NCI-H2227 treated with DMSO at 0.1 percent for 48 hours (cell line): ENCODE measurements at regions not wholly inside any gene's neighbourhood (a gene's known extent, or its start where the extent isn't known, plus 50 kb on each side); places are given as distances from the start of the nearest gene placed in this dataset.

Experiments
- DNase-seq: peaks from one replicate; lab custom pipeline; 2025; lab: John Stamatoyannopoulos, UW

DNA sequence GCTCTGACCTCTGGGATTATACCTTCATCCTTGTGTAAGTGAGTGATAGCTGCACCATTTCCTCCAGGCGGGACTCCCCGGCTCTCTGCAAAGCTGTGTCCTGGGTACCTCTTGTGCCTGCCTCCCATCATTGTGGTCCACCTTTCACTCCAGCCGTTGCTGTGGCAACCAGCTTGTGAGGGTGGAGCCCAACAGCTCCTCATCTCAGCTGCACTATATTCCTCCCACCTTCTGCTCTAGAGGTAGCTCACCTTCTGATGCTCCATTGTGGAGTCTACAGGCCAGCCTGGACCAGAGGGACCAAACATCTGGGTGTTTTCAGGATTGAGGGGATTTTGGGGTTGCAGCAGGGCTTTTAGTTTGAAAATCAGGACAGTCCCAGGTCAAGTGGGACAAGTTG is 708.2 kb downstream of the UQCRFS1 start:
- no peak for DNase-seq

DNA sequence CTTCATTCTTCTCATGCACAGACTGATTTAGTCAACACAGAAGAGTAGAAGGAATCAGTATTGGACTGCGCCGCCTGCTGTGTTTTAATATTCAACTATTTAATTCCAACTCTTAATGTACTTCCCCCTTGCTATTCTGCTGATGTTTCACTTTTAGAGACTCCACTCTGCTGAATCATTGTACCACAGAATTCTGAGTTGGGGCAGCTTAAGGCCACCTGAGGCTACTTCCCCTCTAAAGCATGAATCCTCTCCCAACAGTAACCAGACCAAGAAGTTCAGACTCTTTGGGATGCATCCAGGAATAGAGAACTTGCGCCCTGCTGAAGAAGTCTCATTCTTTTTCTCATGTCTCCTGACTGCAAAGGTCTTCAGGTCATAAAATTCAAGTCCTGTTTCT is 708.8 kb downstream of the UQCRFS1 start:
- no peak for DNase-seq

DNA sequence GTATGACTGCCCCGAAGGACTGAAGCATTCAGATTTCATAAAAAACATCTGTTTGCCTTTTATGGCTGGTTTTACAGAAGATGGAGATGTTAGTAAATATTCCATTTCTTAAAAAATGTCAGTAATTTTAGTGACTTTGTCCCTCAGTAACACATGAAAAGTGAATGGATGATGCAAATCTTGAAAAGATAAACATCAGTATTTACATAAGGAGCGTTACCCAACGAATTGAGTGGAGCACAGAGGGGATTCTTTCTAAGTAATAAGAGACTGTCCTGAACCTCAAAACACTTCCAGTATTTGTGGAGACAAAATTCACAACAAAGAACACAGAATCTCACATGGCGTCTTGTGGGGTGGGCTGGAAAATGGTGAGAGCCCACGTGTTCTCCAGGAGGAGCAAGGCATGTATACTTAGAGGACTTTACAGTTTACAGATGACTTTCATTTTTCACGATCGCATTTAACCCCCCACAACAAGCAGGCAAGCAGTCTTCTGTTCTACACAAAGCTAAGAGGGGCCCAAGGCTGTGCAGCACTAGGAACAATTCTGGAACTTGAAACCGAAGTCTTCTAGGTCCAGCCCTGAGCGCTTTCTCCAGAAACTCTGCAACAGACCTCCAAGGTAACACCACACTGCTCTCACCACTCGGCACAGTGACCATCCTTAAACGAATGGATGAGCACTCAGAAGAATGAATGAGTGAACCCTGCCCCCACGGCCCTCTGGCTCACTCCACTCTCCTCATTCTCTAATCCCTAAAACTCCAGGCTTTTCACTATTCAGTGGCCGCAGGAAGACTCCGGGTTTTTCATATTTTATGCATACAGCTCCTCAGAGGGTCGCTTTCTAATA is 709.8 kb downstream of the UQCRFS1 start:
- no peak for DNase-seq

DNA sequence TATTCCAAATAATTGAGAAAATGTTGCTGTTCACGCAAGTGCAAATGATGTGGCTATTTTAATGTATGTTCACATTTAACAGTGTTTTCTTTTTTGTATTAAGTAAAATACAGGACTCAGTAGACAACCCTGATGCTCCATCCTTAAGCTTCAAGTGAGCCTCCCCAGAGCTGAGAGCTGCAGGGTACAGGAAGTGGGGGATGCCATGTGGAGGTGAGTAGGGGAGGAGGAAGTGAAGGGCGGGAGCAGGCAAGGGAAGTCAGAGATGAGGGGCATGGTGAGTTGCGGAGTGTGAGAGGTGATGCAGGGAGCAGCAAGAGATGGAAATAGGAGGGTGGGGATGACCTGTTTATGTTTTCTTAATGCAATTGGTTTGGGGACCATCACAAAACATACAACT is 711.0 kb downstream of the UQCRFS1 start:
- no peak for DNase-seq

DNA sequence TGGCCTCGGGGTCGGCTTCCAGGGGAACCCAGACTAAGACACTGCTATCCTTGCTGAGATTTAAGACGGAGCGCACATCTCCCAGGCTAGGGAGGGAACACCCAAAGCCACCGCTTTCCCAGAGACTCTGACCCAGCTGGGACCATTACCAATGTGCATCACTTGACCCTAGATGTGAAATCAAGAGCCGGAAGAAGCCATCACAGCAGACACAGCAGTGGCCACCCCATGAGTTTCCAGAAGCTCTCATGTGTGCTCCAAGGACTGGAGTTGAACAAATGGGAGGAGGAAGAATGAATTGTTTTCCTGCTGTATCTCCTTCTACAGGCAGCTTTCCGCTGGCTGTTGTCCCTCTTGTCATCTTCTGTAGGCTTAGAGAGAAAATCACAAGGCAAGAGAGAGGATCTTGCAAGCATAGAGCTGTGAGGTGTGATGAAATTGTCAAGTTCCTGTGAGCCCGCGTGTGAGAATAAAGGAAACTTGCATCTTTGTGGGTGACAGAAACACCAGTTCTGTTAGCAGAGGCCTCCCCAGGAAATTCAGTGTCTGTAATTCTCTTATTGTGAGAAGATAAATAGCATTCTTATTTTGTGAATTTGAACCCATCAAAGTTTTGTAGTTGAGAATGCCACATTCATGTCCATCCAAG is 711.8 kb downstream of the UQCRFS1 start:
- no peak for DNase-seq

DNA sequence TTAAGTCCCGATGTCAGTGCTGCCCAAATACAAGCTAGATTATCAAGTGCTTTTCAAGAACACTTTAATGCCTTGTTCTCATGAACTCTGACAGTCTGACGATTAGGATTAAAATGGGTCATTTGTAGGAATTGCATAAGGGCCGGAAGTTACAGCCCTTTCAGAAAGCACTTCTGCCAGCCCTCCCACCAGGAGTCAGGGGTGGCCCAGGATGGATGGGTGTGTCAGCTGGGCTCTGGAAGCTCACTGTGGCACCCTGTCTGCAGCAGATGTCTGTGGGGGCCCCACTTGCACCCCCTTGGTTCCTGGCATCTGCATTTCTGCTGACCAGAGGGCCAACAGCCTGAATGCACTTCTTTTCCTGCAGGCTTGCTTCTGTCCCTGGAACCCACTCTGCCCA is 712.7 kb downstream of the UQCRFS1 start:
- no peak for DNase-seq

DNA sequence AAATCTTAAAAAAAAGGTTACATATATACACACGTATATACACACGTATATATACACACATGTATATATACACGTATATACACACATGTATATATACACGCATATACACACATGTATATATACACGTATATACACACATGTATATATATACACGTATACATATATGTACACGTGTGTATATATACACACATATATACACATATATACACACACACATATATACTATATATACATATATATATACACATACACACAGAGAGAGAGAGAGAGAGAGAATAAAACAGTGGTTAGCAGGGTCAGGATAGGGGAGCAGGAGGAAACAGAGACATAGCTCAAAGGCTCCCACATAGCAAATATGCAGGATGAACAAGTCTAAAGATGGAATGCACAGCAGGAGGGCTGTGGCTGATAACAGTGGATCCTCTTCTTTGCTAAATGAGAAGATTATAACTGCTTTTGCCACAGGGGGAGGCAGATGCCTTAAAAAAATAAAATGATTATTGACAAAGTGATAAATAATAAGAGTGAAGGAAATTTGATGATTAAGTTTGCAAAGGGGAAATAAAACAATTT is 714.5 kb downstream of the UQCRFS1 start:
- DNase-seq: no peak

DNA sequence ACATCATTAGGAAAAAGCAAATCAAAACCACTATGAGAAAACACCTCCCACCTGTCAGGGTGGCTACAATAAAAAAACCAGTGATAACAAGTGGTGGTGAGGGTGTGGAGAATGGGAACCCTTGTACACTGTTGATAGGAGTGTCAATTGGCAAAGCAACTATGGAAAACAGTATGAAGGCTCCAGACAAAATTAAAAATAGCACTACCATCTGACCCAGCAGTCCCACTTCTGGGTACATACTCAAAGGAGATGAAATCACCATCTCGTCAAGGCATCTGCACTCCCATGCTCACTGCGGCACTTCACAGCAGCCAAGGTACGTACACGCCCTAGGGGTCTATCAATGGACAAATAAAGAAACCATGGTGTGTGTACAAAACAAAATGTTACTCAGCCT is 715.1 kb downstream of the UQCRFS1 start:
- no peak for DNase-seq

DNA sequence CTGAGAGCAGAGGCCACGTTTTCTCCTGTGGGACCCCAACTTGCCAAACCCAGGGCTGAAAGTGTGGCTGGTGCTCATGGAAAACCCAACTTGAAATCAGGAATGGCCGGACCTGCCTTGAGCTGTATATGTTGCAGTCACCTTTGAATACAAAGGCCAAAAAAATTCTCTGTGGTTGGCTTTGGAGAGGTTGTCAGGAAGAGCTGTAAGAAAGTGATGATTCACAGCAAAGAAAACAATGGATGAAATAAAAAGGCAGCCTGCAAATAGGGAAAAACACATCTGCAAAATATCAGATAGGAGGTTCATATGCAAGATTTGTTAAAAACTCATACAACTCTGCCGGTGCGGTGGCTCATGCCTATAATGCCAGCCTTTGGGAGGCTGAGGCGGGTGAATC is 715.8 kb downstream of the UQCRFS1 start:
- DNase-seq: no peak

DNA sequence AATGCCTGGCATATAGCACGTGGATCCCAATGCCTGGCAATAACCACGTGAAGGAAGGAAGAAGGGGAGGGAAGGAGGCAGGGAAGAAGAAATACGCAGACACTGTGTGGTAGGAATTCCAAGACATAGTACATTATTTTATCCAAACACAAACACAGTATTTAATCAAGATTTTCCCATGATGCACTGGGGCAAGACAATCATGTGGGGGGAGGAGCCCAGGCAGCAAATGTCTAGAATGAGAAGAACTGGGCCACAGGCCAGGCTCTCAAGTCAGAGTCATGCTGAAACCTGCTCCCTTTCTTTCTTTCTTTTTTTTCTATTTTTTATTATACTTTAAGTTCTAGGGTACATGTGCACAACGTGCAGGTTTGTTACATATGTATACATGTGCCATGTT is 717.9 kb downstream of the UQCRFS1 start:
- DNase-seq: no peak

DNA sequence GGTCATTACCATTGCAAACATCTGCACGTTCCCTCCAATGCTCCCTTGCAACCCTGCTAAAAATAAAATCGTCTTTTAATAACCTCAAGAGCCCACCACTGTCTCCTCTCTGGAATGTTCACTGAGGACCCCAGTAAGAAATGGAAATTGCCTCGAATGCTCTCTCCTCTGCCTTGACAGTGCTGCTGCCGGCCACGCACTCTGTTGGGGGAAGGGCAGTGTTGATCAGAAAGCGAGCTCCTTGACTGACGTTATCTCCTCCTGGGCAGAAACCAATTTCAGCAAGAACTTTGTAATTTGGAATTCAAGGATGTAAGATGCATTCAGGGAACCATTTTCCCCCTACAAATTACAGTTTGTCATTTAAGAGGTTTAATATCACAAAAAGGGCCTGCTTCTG is 718.5 kb downstream of the UQCRFS1 start:
- no peak for DNase-seq

DNA sequence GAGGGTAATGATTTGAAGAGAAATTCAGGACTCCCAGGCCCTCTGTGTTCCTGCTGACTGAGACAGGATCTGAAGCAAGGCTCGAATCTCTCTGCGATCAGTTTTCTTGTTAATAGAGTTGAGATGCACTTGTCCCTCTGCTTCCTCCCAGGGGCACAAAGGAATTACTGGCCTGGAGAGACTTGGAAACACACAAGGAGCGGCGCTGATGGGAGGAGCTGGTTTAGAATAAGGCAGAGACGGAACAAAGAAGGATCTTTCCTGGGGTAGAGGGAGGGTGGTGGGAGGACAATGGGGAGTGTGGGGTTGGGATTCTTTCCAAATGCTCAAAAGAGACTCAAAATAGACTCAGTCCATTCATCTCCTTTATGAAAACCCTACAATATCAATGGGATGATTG is 719.1 kb downstream of the UQCRFS1 start:
- DNase-seq: no peak

DNA sequence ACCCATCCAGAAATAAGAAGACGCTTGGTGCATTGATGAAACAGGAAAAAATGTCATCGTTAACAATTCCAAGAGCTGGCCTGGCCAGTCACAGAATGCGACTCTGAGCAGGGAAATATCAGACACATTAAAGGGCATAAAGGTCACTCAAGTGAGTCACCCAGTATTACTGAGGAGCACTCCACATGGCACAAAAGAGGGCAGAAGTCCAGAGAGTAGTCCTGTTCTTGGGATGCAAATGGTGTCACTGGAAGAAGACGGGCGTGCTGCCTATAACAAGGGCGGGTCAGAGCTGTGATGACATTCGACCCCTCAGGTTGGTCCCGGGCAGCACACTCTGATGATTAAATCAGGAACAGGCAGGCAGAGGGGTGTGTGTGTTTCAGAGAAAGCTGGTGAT is 720.3 kb downstream of the UQCRFS1 start:
- no peak for DNase-seq

DNA sequence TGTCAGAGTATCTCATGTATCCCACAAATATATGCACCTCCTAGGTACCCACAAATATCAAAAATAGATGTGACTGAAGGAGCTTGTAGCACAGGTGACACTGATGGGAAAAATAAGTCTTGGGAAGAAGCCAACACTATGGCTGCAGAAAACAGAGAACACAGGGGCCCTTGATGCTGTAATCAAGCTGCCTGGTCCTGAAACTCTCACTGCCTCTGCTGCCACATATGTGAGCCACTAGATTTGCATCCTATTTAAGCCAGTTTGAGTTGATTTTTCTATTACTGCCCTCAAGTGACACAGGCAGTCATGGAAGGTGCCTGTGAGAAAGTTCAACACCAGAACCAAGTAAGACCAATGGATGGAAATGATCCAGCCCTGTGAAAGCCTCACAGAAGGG is 720.8 kb downstream of the UQCRFS1 start:
- DNase-seq: no peak

DNA sequence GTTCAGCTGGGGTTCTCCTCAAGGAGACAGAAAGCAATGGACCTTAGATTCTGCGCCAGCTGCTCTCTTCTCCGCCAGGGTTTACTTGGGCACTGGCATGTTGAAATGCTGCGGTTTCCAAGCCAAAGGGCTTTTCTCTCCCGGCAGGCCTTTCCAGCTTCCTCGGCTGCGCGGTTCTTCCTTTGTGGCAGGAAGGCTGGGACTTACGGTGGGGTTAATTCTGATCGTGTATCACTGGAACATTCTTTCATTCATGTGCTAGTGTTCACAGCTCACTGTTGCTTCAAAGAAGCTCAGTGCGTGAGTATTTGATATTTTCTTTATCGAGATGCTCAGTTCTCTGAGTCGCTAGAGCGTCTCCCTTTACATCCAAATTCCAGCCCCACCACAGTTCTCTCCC is 723.2 kb downstream of the UQCRFS1 start:
- no peak for DNase-seq

DNA sequence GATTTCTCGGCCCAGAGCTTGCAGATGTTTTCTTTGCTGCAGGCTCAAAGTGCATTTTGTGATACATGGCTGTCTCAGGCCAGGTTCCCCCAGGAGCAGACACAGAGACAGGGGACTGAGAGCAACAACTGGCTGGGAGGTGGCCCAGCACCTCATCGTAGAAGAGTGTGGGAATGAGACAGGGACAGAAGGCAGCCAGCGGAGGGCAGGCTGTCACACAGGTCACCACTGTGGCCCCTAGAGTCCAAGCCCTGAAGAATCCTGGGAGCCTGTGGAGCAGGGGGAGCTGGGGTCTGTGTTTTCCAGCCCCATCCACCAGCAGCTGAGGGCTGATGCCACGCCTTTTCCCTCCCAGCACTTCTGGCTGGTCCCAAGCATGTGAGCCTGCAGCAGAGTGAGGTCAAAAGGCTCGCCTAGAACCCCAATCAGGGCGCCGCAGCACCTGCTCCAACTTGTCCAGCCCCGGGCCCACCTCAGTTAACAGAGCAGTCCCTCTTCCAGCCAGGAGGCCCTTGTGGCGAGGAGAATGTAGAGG is 723.8 kb downstream of the UQCRFS1 start:
- DNase-seq: no peak

DNA sequence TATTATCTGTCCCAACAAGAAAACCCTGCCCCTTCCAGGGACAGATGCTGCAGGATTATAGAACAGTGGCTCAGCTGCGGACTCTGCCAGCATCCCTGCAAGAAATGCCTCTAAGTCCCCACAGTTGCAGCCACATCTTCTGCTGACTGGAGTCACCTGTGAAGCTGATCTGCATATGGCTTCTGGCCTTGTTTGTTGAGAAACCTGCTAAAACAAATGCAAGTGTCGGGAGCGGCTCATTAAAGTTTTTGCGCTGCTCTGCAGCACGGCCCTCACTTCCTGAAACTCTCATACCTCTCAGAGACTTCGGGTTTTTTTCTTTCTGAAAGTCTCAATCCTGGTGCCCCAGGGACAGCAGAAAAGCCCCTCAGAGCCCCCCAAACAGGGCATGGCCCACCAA is 725.0 kb downstream of the UQCRFS1 start:
- no peak for DNase-seq

DNA sequence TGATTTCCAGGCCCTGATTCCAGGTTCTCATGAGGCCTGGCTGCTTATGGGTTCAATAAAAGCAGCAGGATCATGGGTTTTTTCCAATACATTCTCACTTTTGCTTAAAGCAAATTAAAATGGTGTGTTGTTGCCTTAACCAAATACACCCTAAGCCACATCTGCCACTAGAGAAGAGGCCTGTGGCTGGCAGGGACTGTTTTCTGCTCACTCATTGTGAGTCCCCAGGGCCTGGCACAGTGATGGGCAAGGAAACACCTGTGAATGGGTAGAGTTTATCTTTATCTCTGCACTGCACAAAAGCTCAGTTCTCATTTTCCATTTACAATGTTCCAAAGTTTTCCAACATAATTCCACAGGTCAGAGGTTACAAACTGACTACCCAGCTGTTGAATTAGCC is 726.0 kb downstream of the UQCRFS1 start:
- DNase-seq: no peak

DNA sequence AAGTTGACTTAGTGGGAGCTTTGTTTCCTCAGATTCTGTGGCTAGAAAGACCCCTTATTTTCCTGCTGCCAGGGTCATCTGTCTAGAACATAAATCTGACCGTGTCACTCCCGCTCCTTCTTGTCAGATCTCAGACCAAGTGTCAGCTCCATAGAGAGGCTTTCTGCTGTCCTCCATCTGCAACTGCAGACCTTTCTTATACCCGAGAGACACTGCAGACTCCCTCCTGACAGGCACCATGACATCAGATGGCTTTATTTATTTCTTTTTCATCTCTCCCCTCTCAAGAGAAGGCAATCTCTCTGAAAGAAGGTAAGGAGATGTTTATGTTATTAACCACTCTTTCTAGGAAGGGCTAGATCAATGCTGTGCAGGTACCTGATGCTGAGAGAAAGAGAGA is 726.5 kb downstream of the UQCRFS1 start:
- no peak for DNase-seq

DNA sequence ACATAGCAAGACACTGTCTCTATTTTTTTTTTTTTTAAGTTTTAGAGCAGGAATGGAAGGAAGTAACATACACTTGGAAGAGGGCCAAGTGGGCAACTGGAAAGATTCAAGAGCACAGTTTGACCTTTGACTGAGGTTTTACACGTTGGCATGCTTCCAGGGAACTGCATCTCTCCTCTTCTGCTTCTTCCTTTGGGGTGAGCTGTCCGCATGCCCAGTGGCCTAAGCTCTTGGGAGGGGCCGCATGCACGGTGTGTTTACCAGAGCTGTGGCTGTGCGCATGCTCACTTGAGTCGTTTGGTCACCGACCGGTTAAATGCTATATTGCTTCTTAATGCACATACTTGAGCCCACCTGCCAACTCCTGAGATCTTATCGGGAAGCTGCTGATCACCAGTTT is 727.7 kb downstream of the UQCRFS1 start:
- DNase-seq: peak; percentile 83

DNA sequence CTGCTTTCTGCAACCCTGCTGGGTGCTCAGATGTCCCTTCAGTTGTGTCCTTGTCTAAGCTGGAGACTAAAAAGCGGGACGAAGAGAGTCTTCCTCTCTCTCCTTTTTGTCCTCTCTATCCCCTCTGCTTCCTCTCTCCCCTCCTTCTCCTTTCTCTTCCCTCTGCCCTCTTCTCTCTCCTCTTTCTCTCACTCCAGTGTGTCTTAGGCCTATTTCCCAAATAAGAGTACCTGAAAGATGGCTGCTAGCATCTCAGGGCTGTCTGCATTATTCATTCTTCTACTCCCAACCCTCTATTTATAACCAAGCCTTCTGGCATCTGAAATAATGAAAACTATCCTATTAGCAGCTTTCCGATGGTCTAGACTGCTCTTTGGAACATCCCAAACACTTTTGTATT is 729.8 kb downstream of the UQCRFS1 start:
- DNase-seq: no peak

DNA sequence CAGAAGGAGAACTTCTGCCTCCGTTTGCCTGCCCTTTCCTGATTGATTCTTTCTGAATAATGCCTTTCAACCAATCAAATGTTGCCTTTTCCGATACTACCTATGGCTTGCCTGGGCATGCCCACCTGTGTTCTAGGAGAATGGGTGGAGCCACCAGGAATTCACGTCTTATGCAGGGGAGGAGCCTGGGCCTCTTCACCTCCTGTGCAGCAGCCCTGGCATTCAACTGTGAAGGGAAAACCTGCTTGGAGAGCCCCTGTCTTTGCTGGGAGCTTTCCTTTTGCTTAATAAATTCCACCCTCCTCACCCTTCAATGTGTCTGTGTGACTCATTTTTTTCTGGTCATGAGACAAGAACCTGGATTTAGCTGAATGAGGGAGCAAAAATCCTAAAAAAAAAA is 730.7 kb downstream of the UQCRFS1 start:
- no peak for DNase-seq

DNA sequence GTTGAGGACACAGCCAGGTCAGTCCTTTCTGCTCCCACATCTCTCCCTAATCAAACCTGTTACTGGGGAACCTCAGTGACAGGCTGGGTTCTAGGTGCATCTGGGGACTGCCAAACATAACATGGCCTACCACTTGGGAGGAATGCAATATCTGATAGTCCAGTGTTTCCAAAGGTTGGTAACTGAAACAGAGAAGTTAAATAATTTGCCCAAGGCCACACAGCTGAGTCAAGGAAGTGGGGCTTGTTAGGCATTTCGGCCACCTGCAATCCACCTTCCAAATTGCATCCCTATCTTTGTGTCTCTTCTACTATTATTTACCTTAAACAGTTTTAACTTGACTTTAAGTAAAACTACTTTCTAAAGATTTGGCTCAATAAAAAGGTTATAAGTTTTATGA is 731.3 kb downstream of the UQCRFS1 start:
- DNase-seq: no peak
